Left lung (tissue), 4 donors: ENCODE measurements at regions not wholly inside any gene's neighbourhood (a gene's known extent, or its start where the extent isn't known, plus 50 kb on each side); places are given as distances from the start of the nearest gene placed in this dataset.

Experiments used
- ATAC-seq: fragments of 200-7000 bp; cut with Tn5 transposase; one replicate; pipeline ENCODE4 v1.9.1; 2020; ENCODE audit warnings: moderate library complexity
- DNase-seq, 4 donors: peaks; one replicate each; pipeline ENCODE4 v3.0.0-alpha.2; 2013 to 2020
- H3K27ac ChIP-seq, 2 donors: fragments of 200-600 bp; sonication (generic) in 1 of 2; one replicate each; pipeline versions ENCODE4 v1.5.0 to v1.8.0; 2020 to 2021
- H3K27me3 ChIP-seq, 2 donors: fragments of 200-600 bp; sonication (generic) in 1 of 2; one replicate each; pipeline versions ENCODE4 v1.5.0 to v1.8.0; 2020 to 2021
- H3K36me3 ChIP-seq, 2 donors: fragments of 200-600 bp; sonication (generic) in 1 of 2; one replicate each; pipeline versions ENCODE4 v1.5.0 to v1.8.0; 2020 to 2021
- H3K4me1 ChIP-seq, 2 donors: fragments of 200-600 bp; one replicate each; pipeline ENCODE4 v1.8.0; 2021
- H3K4me3 ChIP-seq, 2 donors: fragments of 200-600 bp; sonication (generic) in 1 of 2; one replicate each; pipeline versions ENCODE4 v1.5.0 to v1.8.0; 2020 to 2021; ENCODE audit warnings: mild to moderate bottlenecking in 1 of 2
- H3K9me3 ChIP-seq, 2 donors: fragments of 200-600 bp; sonication (generic) in 1 of 2; one replicate each; pipeline versions ENCODE4 v1.5.0 to v1.8.0; 2020 to 2021
- CTCF ChIP-seq, 2 donors: fragments of 200-600 bp; sonication (generic) in 1 of 2; IDR thresholded peaks; one replicate each; pipeline versions ENCODE4 v1.5.0 to v1.8.0; 2021; ENCODE audit warnings: antibody characterized with exemption in 2 of 2
- intact Hi-C, 2 donors: fragments of 100-400 bp; cut with DNase I; formaldehyde crosslinking; loops; one replicate each; pipeline versions ENCODE4 v1.11.2 to v1.14.2; 2022
- donor health status: DM: no; HTN: yes; CAD: no.
- donor health status: DM: no; HTN: no; CAD: no.

- Histone ChIP-seq H3K27ac (no peak overlapping the region), H3K27me3 (peaks cover 0 to 24% of the 10 kb centered on the region in 2 donors), H3K4me3 (no peak overlapping the region), H3K36me3 (no peaks in the 10 kb centered on the region), H3K4me1 (no peaks in the 10 kb centered on the region), H3K9me3 (no peaks in the 10 kb centered on the region)
- ATAC-seq = no peak
- TF ChIP-seq CTCF (IDR thresholded peaks at IDR 0.05) = no peak
- intact Hi-C loops = no loop called here
- DNase-seq = no peak
These were observed 375.8 kb upstream of the PODXL start for GRCh38 chr7:131932271-131932670.

DNA sequence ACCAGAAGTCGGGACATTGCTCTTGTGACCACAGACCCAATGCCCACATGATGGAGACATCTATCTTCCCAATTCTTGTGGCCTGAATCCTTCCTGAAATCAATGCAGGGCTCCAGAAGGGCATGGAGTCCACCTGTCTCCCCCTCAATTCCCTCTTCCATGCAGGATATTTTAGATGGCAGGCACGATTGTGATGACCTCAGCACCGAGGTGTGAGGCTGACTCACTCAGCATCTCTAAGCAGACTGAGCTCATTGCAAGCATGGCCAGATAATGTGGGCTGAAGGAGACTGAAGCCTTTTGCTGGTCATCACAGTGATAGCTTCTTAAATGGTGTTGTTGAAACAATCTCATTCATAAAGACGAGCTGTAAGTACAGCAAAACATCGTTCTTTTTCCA, 374.9 kb upstream of the PODXL start:
- Histone ChIP-seq H3K36me3 (no peaks in the 10 kb centered on the region), H3K9me3 (no peaks in the 10 kb centered on the region), H3K4me1 (no peaks in the 10 kb centered on the region), H3K4me3 (no peak overlapping the region), H3K27me3 (peaks cover 0 to 24% of the 10 kb centered on the region in 2 donors), H3K27ac (no peak overlapping the region)
- TF ChIP-seq CTCF (IDR thresholded peaks at IDR 0.05) = no peak
- intact Hi-C loops = no loop called here
- DNase-seq (no peak), ATAC-seq (no peak)

DNA sequence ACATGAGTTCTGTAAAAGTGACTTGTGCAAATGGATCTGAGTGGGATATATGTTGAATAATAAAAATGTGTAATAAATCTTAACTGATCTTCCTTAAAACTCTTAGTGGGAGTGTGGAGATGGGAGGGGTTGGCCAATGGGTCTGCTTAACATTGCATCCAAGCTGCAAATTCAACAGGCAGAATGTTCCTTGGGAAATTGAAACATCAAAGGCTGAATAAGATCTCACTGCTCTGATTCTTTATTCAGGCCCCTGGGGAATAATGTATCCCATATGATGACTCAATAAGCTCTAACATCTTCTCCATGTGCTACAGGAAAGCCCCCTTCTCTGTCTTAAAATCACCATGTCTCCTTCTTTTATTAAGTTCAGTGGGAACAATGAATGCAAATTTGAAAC, 373.2 kb upstream of the PODXL start:
- Histone ChIP-seq H3K36me3 (no peaks in the 10 kb centered on the region), H3K4me3 (no peak overlapping the region), H3K9me3 (no peaks in the 10 kb centered on the region), H3K4me1 (no peaks in the 10 kb centered on the region), H3K27me3 (peaks cover 0 to 20% of the 10 kb centered on the region in 2 donors), H3K27ac (no peak overlapping the region)
- ATAC-seq (no peak), DNase-seq (no peak)
- TF ChIP-seq CTCF (IDR thresholded peaks at IDR 0.05) = no peak
- intact Hi-C loops = no loop called here

DNA sequence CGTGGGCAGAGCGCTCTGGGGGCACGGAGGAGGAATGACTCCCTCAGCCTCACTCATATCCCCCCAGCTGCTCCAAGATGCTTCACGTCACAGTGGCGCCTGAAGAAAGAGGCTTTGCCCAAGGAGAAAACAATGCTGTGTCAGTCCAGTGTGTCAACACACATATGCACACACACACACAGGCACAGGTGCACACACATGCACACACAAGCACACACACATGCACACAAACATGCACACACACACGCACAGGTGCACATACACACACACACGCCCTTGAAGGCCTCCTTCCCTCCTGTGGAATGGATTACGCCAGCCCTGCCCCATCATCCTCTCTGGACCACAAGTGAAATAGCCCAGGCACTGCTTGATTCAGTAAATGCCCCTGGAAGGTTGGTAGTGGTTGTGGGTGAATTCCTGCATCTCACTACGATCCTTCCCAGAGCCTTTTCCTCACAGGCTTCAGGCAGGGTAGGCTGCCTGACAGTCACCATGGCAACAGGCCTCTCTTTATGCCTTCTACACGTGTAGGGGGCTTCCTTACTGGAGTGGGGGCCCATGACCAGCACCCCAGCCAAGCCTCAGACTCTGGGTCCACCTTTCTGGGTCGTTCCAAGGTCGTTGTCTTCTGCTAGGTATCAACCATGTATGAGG, 371.5 kb upstream of the PODXL start:
- ATAC-seq = no peak
- no peaks in the 10 kb centered on the region for H3K36me3 ChIP-seq
- intact Hi-C loops = no loop called here

DNA sequence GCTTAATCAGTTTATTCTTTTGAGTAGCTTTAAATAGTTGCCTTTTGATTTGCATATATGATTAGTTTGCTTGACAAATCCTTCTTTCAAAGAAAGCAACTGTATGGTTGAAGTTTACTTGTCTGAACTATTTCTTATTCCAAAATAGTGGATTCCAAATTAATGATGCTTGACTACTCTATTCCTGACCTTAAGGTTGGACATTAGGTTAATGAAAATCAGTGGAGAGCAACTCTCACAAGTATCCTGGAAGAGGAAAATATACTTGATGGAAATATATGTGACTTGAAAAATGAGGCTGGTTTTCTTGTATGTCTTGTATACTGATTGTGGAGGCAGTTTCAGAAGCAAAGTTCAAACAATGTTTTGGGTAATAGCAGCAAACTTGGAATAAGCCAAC, 369.2 kb upstream of the PODXL start:
- no peak for ATAC-seq

More for the DNA sequence above, 371.5 kb upstream of the PODXL start:
- no peak for DNase-seq
- no peak overlapping the region for H3K27ac ChIP-seq
- peaks cover 0 to 20% of the 10 kb centered on the region in 2 donors for H3K27me3 ChIP-seq
- H3K4me1 ChIP-seq = no peaks in the 10 kb centered on the region
- no peak for TF ChIP-seq CTCF (IDR thresholded peaks at IDR 0.05)
- no peaks in the 10 kb centered on the region for H3K9me3 ChIP-seq
- H3K4me3 ChIP-seq = no peak overlapping the region

More for the DNA sequence above, 369.2 kb upstream of the PODXL start:
- no peak for TF ChIP-seq CTCF (IDR thresholded peaks at IDR 0.05)
- Histone ChIP-seq H3K4me3 (no peak overlapping the region), H3K9me3 (no peaks in the 10 kb centered on the region), H3K27me3 (peaks cover 0 to 15% of the 10 kb centered on the region in 2 donors), H3K4me1 (no peaks in the 10 kb centered on the region), H3K27ac (no peak overlapping the region), H3K36me3 (no peaks in the 10 kb centered on the region)
- intact Hi-C loops = no loop called here
- no peak for DNase-seq
